ENCODE measurements at regions not wholly inside any gene's neighbourhood (a gene's known extent, or its start where the extent isn't known, plus 50 kb on each side); places are given as distances from the start of the nearest gene placed in this dataset.
A peak's percentile ranks its signal among the peaks of the same experiment; 100 is the strongest.
"Not testable (repeated sequence)": the region's sequence is repeated elsewhere in the genome, so short reads cannot be mapped to it uniquely, and the experiment has no call there.

DNA sequence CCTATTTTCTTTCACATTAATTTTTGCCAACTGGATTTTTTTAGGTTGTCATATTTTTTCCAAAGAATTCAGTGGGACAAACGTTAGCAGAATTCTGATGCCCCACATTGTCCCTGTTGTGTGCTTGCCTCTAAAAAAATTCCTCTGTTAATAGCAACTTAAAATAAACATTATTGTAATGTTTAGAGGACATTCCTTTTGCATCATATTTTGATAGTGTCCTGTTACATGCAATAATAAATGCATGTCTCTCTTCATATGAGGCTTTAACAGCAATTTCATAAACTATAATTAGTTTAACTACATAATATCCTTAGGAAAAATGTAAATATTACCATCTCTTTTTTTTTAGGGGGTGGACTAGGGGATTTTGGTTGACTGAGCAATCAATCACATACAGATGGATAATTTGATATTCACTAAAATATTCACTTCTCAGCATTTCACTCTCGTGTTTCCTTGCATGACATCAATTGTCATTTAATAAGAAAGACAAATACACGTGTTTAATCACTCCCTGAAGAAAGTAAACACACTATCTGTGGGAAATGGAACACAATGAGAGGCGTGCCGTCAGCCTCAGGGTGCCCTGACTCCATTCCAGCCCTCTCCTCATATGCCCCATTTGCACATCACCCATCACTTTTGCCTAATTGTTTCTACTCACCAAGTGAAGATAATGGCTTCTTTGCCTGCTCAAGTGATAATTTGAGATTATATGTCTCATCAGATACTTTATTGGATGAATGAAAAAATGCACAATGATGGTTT is 110.3 kb upstream of the SPATA31A3 start:
- H3K9me3 ChIP-seq; H3K4me1 ChIP-seq; H3K27me3 ChIP-seq; intact Hi-C loops (cut with DNase I); DNase-seq (ENCODE audit: low spot score in 2 of 2); H3K27ac ChIP-seq; H3K4me3 ChIP-seq; H3K36me3 ChIP-seq: not testable (repeated sequence)

DNA sequence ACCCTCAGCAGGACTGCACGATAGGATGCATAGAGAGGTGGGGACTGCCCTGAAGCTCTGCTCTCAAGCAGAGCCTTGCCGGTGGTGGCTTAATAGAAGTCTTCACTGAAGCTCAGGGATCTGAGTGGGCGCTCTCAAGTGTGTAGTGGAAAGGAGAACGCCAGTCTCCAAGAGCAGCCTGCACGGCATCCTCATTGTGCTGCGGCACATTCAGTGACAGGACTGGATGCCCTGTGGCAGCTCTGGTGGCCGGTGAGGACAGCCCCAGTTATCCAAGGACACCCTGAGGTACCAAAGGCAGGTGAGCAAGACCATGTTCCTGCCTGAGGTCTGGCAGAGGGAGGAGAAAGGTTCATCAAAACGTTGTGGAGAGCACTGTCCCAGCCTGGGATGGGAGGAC is 98.8 kb upstream of the SPATA31A3 start:
- H3K4me1 ChIP-seq; H3K27me3 ChIP-seq; DNase-seq (ENCODE audit: low spot score in 2 of 2); H3K27ac ChIP-seq; H3K9me3 ChIP-seq; intact Hi-C loops (cut with DNase I); H3K36me3 ChIP-seq; H3K4me3 ChIP-seq: not testable (repeated sequence)

DNA sequence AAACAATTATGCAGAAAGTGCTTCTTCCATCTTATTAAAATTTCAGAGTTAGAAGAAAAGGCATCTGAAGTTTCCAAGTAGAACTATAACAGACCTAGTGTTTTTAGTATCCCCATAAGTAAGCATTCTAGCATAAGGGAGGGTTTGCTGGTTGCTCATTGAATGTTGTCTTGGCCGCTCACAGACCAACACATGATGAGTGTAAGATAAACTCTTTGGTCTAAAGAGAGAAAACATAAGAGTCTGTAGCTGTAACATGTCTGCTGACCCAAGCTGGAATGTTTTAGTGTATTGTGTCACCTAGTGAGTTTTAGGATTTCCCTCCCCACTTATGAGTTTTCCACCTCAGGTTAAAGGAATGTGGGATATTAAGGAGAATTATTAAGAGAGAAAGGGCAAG is 94.5 kb upstream of the SPATA31A3 start:
- H3K4me1 ChIP-seq; intact Hi-C loops (cut with DNase I); H3K27ac ChIP-seq; DNase-seq (ENCODE audit: low spot score in 2 of 2); H3K4me3 ChIP-seq; H3K36me3 ChIP-seq; H3K9me3 ChIP-seq; H3K27me3 ChIP-seq: not testable (repeated sequence)

DNA sequence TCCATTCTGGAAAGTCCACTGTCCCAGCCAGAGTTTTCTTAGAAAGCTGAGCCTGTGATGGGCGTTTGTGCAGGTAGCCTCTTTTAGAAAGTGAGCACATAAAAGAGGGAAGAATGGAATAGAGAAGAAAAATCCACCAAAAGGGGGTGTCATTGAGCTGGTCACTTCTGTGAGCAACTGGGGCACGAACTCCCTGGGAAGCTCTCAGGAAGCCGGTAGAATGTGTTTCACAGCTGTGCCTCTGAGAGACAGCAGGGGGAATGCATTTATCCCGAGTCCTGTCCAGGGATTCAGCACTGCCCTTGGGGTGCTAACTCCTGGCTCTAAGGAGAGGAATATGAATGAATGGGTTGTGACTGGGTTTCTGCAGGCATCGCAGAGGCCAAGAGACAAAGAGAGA is 73.8 kb upstream of the SPATA31A3 start:
- H3K4me3 ChIP-seq, result not testable (repeated sequence)

DNA sequence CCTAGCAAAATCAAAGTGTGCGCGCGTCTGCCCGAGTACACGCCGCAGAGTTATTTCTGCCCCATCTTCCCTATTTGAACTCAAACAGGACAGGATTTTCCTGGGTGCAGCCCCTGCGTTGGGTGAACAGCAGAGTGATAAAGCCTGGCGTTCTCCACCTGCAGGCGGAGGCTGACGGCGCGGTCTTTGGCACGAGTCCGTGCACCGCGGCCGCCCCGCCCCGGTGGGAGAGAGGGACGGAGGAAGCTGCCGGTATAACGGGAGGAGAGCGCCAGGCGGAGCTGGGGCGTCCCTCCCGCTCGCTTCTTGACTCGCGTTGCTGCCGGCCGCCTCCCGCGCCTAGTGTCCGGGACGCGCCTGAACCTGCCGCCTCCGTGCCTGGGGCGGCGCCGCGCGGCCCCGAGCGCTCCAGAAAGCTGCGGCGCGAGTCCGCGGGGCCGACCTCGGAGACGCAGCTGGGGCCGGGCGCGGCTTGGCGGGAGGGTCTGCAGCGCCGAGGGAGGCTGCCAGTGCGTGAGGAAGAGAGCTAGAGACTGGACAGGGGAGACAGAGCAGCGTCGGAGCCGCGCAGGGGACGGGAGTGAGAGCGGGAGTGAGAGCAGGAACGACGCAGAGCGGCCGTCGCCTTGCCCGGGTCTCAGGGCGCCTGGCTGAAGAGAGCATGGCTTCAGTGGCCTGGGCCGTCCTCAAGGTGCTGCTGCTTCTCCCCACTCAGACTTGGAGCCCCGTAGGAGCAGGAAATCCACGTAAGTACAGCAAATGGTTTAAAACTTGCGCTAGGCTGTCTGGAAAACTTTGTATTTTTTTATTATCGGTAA is 66.8 kb upstream of the SPATA31A3 start:
- intact Hi-C loops (cut with DNase I); DNase-seq (ENCODE audit: low spot score in 2 of 2); H3K27me3 ChIP-seq; H3K27ac ChIP-seq; H3K9me3 ChIP-seq; H3K4me1 ChIP-seq; H3K36me3 ChIP-seq: not testable (repeated sequence)
- peak overlapping the region in 1 of 2 donors; percentile 53 for H3K4me3 ChIP-seq

More for the DNA sequence above, 73.8 kb upstream of the SPATA31A3 start:
- H3K27ac ChIP-seq; H3K27me3 ChIP-seq; H3K4me1 ChIP-seq; DNase-seq (ENCODE audit: low spot score in 2 of 2); H3K36me3 ChIP-seq; intact Hi-C loops (cut with DNase I); H3K9me3 ChIP-seq: not testable (repeated sequence)
